ENCODE measurements at regions not wholly inside any gene's neighbourhood (a gene's known extent, or its start where the extent isn't known, plus 50 kb on each side); places are given as distances from the start of the nearest gene placed in this dataset.

DNA sequence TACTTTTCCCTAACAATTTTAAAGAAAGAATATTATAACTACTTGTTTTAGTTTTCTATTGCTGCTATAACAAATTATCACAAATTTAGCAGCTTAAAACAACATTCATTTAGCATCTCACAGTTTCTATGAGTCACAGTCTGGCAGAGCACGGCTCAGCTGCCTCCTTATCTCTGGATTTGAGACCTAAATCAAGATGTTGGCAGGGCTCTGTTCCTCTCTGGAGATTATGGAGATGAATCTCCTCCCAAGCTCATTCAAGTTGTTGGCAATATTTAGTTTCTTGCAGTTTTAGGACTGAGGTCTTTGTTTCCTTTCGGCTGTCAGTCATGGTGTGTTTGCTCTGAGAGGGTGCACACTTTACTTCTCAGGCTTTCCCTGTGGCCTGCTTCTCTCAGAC is 1065.8 kb upstream of the EYS start:
- H3K4me3 ChIP-seq (ENCODE audit: low read length), result no peak overlapping the region

DNA sequence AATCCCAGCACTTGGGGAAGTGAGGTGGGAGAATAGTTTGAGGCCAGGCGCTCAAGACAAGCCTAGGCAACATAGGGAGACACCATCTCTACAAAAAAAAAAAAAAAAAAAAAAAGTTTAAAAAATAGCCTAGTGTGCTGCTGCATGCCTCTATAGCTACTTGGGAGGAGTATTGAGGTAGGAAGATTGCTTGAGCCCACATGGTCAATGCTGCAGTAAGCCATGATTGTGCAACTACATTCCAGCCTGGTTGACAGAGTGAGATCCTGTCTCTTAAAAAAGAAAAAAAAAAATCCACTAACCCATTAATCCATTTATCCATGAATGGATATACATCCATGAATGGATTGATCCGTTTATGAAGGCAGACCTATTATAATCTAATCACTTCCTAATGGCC is 1064.6 kb upstream of the EYS start:
- no peak for TF ChIP-seq CTCF (IDR thresholded peaks at IDR 0.05; ENCODE audit: insufficient read depth, low read depth, low read length, missing control alignments)

More for the DNA sequence above, 1065.8 kb upstream of the EYS start:
- DNase-seq (ENCODE audit: low read depth), result no peak
- no peak for TF ChIP-seq CTCF (IDR thresholded peaks at IDR 0.05; ENCODE audit: insufficient read depth, low read depth, low read length, missing control alignments)

DNA sequence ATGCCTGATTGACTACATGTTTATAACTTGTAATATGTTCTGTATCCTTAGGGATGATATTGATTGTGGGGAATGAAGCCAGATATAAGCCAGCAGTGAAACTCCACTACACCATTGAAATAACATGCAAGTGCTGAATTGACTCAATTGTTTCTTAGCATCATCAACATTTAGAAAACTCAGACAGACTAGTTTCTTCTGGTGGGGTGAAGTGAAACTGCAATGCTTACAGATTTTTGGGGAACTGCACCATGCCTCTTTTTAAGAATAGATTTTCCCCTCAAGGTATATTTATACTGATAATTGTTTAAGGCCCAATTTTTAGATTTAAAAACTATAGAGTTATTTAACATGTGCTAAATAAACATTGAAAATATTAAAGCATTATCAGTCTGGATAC is 1044.6 kb upstream of the EYS start:
- no peak for DNase-seq (ENCODE audit: low read depth)
- no peak for TF ChIP-seq CTCF (IDR thresholded peaks at IDR 0.05; ENCODE audit: insufficient read depth, low read depth, low read length, missing control alignments)
- no peak overlapping the region for H3K4me3 ChIP-seq (ENCODE audit: low read length)

More for the DNA sequence above, 1064.6 kb upstream of the EYS start:
- no peak overlapping the region for H3K4me3 ChIP-seq (ENCODE audit: low read length)
- DNase-seq (ENCODE audit: low read depth), result no peak

DNA sequence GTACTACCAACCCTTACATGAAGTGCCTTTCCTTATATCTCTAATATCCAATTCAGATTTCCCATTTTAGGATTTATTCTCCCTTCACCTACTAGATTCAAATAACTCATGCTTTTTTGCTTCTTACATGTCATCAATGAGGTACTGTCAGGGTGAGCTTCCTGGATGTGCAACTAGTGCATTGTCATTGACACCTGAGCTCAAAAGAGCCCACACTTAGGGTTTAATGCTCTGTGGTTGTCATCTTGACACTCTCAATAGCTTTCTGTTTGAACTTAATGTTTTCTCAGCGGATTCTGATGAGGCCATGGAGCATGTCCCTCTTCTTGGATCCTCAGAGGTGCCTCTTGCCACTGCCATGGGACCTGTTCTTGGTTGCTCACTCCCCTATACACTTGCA is 1033.3 kb upstream of the EYS start:
- H3K4me3 ChIP-seq (ENCODE audit: low read length), result no peak overlapping the region
- DNase-seq (ENCODE audit: low read depth), result no peak
- TF ChIP-seq CTCF (IDR thresholded peaks at IDR 0.05; ENCODE audit: insufficient read depth, low read depth, low read length, missing control alignments), result no peak

DNA sequence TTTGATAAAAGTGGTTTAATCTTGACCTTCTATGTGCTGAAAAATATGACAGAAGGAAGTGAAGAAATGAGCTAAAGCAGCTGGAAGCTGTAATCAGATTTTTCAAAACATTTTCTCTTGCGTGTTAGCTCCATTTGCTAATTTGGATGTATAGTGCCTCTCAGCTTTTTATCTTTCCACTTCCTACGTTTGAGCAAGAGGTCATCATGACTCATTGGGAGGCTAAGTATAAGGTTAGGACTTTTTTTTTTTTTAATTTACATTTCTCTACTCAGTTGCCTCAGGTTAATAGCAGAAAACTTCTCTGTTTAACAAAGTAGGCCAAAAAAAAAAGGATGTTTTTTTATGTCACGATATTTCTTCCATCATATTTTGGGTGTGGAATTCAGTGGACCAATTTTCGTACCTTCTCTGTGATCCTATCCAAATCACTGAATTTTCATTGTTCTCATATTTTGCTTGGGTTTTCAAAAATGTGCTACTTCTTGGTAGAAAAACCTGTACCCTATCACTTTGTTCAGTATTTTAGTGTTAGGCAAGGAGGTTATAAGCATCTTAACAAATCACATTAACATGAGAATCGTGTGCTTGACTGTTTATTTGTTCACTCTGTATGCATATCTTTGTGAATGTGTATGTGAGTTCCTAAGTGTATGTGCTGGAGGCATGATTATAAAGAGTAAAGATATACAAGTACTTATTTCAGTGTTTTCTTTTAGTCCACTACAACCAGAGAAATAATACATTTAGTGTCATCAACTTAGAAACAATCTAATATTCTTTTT is 1028.3 kb upstream of the EYS start:
- DNase-seq (ENCODE audit: low read depth), result no peak
- no peak for TF ChIP-seq CTCF (IDR thresholded peaks at IDR 0.05; ENCODE audit: insufficient read depth, low read depth, low read length, missing control alignments)
- no peak overlapping the region for H3K4me3 ChIP-seq (ENCODE audit: low read length)

DNA sequence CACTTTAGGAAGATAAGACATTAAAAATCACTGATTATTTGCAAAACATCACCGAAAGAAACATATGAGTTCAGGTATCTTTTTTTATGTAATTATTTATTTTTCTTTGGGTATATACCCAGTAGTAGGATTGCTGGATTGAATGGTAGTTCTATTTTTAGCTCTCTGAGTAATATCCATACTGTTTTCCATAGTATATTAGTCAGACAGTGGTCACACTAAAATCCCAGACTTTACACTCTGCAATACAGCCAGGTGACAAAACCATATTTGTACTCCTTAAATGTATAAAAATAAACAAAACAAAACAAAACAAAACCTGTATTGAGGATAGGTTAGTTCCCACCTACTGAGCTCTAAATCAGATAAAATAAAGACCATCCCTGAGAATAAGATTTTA is 1024.3 kb upstream of the EYS start:
- H3K4me3 ChIP-seq (ENCODE audit: low read length), result no peak overlapping the region
- TF ChIP-seq CTCF (IDR thresholded peaks at IDR 0.05; ENCODE audit: insufficient read depth, low read depth, low read length, missing control alignments), result no peak
- DNase-seq (ENCODE audit: low read depth), result no peak

GRCh38 chr6:66725670-66726069 is 1018.6 kb upstream of the EYS start:
- no peak for DNase-seq (ENCODE audit: low read depth)
- no peak for TF ChIP-seq CTCF (IDR thresholded peaks at IDR 0.05; ENCODE audit: insufficient read depth, low read depth, low read length, missing control alignments)

More at GRCh38 chr6:66725670-66726069, 1018.6 kb upstream of the EYS start:
- no peak overlapping the region for H3K4me3 ChIP-seq (ENCODE audit: low read length)
